Keratinocyte (primary cell): ENCODE measurements at regions not wholly inside any gene's neighbourhood (a gene's known extent, or its start where the extent isn't known, plus 50 kb on each side); places are given as distances from the start of the nearest gene placed in this dataset.

Source experiments
- DNase-seq: peaks from one replicate; pipeline ENCODE4 v3.0.0-alpha.2; 2011; ENCODE audit warnings: low read depth, missing footprints, low spot score
- FAIRE-seq: peaks from 2 replicates; lab custom pipeline; 2011; peaks lifted over from hg19 to GRCh38; lab: Jason Lieb, UNC
- H2AFZ ChIP-seq: 2 replicates; pipeline ENCODE4 v1.6.0; 2012; ENCODE audit warnings: low read length, control low read depth, inconsistent platforms; ENCODE audit not compliant: control insufficient read depth
- H3K27ac ChIP-seq: 2 replicates; pipeline ENCODE4 v1.5.1; 2011; ENCODE audit warnings: low read length; ENCODE audit not compliant: control insufficient read depth, insufficient read depth
- H3K27me3 ChIP-seq: 3 replicates; pipeline ENCODE4 v1.6.0; 2011; ENCODE audit warnings: low read length; ENCODE audit not compliant: control insufficient read depth, insufficient read depth; ENCODE audit errors: extremely low read depth
- H3K36me3 ChIP-seq, 2 experiments: 2 replicates in 1 of 2; 3 replicates in 1 of 2; pipeline ENCODE4 v1.5.1; 2011; ENCODE audit warnings: low read length in 2 of 2, mild to moderate bottlenecking in 1 of 2; ENCODE audit not compliant: control insufficient read depth in 2 of 2, insufficient read depth in 2 of 2; ENCODE audit errors: extremely low read depth in 1 of 2
- H3K4me1 ChIP-seq: 3 replicates; pipeline ENCODE4 v1.5.1; 2011; ENCODE audit warnings: low read length; ENCODE audit not compliant: control insufficient read depth, insufficient read depth; ENCODE audit errors: extremely low read depth
- H3K4me2 ChIP-seq: 3 replicates; pipeline ENCODE4 v1.6.0; 2011; ENCODE audit warnings: low read depth, low read length; ENCODE audit not compliant: control insufficient read depth, insufficient read depth; ENCODE audit errors: extremely low read depth
- H3K4me3 ChIP-seq, 3 experiments: fragments of 200-600 bp in 1 of 3; sonication (generic) in 1 of 3; 2 replicates in 2 of 3; 3 replicates in 1 of 3; pipeline ENCODE4 v1.5.1; 2011 to 2016; ENCODE audit warnings: low read length in 3 of 3, mild to moderate bottlenecking in 3 of 3, control low read depth in 2 of 3, inconsistent platforms in 1 of 3, low read depth in 1 of 3, mixed read lengths in 1 of 3, mixed run types in 1 of 3, moderate library complexity in 1 of 3; ENCODE audit not compliant: control insufficient read depth in 2 of 3, insufficient read depth in 2 of 3; ENCODE audit errors: extremely low read depth in 1 of 3
- H3K79me2 ChIP-seq: 2 replicates; pipeline ENCODE4 v1.6.0; 2012; ENCODE audit warnings: low read length; ENCODE audit not compliant: control insufficient read depth, insufficient read depth
- H3K9ac ChIP-seq: 3 replicates; pipeline ENCODE4 v1.6.0; 2011; ENCODE audit warnings: low read length; ENCODE audit not compliant: control insufficient read depth, insufficient read depth; ENCODE audit errors: extremely low read depth
- H3K9me1 ChIP-seq: 3 replicates; pipeline ENCODE4 v1.6.0; 2011; ENCODE audit warnings: low read length; ENCODE audit not compliant: control insufficient read depth, insufficient read depth; ENCODE audit errors: extremely low read depth
- H3K9me3 ChIP-seq: 2 replicates; pipeline ENCODE4 v1.5.1; 2012; ENCODE audit warnings: low read depth, low read length; ENCODE audit not compliant: control insufficient read depth
- H4K20me1 ChIP-seq: 3 replicates; pipeline ENCODE4 v1.6.0; 2011; ENCODE audit warnings: low read length; ENCODE audit not compliant: control insufficient read depth, insufficient read depth; ENCODE audit errors: extremely low read depth
- CTCF ChIP-seq, 3 experiments: IDR thresholded peaks in 1 of 3; conservative IDR thresholded peaks in 1 of 3; optimal IDR thresholded peaks in 1 of 3; 2 replicates in 2 of 3; 3 replicates in 1 of 3; pipeline versions ENCODE3 to v1.5.1; 2011; ENCODE audit warnings: low read length in 3 of 3, mild to moderate bottlenecking in 3 of 3, moderate library complexity in 2 of 3, control low read depth in 1 of 3, inconsistent platforms in 1 of 3; ENCODE audit not compliant: insufficient read depth in 2 of 3; ENCODE audit errors: extremely low read depth in 1 of 3
- EZH2 ChIP-seq: IDR thresholded peaks from one replicate; pipeline ENCODE4 v1.6.1; 2012; ENCODE audit warnings: inconsistent platforms, mild to moderate bottlenecking, low read length, moderate library complexity
- dilution Hi-C: fragments of 300-500 bp; cut with MboI; formaldehyde crosslinking; loops from one replicate; pipeline ENCODE4 v1.7.0; 2020; ENCODE audit warnings: low sequenced_read_pairs; ENCODE audit not compliant: extremely low pct_ligation_motif_present

GRCh38 chr13:52961987-52962386 is 66.6 kb upstream of the OLFM4 start:
- H3K4me2 ChIP-seq, result no peak overlapping the region
- no peaks in the 10 kb centered on the region for H3K36me3 ChIP-seq
- H3K4me1 ChIP-seq, result no peaks in the 10 kb centered on the region
- no peak overlapping the region for H2AFZ ChIP-seq
- dilution Hi-C loops, result no loop called here
- H3K9me1 ChIP-seq, result no peaks in the 10 kb centered on the region
- H3K9me3 ChIP-seq, result no peaks in the 10 kb centered on the region
- no peak overlapping the region for H3K4me3 ChIP-seq
- H3K9ac ChIP-seq, result no peak overlapping the region
- no peaks in the 10 kb centered on the region for H3K27me3 ChIP-seq
- no peaks in the 10 kb centered on the region for H4K20me1 ChIP-seq
- no peak overlapping the region for H3K27ac ChIP-seq
- H3K79me2 ChIP-seq, result no peaks in the 10 kb centered on the region
- DNase-seq (no peak), FAIRE-seq (no peak)
- TF ChIP-seq CTCF (optimal IDR thresholded peaks at IDR 0.05 in 1 of 3, IDR thresholded peaks at IDR 0.05 in 1 of 3, conservative IDR thresholded peaks at IDR 0.05 in 1 of 3; ENCODE audit: extremely low read depth in 1 of 3, insufficient read depth in 2 of 3, low read length in 3 of 3) (no peak), EZH2 (no peak)

- dilution Hi-C loops, result no loop called here
These were observed 67.2 kb upstream of the OLFM4 start for GRCh38 chr13:52961256-52961910.

More at GRCh38 chr13:52961256-52961910, 67.2 kb upstream of the OLFM4 start:
- FAIRE-seq, result no peak
- Histone ChIP-seq H3K9me1 (no peaks in the 10 kb centered on the region), H3K27me3 (no peaks in the 10 kb centered on the region), H3K4me3 (no peak overlapping the region), H2AFZ (no peak overlapping the region), H3K27ac (no peak overlapping the region), H3K9me3 (no peaks in the 10 kb centered on the region), H3K36me3 (no peaks in the 10 kb centered on the region), H3K9ac (no peak overlapping the region), H3K4me2 (no peak overlapping the region), H3K4me1 (no peaks in the 10 kb centered on the region), H3K79me2 (no peaks in the 10 kb centered on the region), H4K20me1 (no peaks in the 10 kb centered on the region)
- DNase-seq, result no peak
- no peak for TF ChIP-seq EZH2
- TF ChIP-seq CTCF (optimal IDR thresholded peaks at IDR 0.05 in 1 of 3, IDR thresholded peaks at IDR 0.05 in 1 of 3, conservative IDR thresholded peaks at IDR 0.05 in 1 of 3; ENCODE audit: extremely low read depth in 1 of 3, insufficient read depth in 2 of 3, low read length in 3 of 3), result no peak
